A549 (cell line): ENCODE measurements at regions not wholly inside any gene's neighbourhood (a gene's known extent, or its start where the extent isn't known, plus 50 kb on each side); places are given as distances from the start of the nearest gene placed in this dataset.

Source experiments
- BHLHE40 ChIP-seq: IDR thresholded peaks from 2 replicates; pipeline ENCODE4 v1.6.1; 2012; ENCODE audit warnings: low read depth, low read length, inconsistent platforms
- EP300 ChIP-seq, 2 experiments: fragments of >200 bp; sonication (Bioruptor Twin); formaldehyde crosslinking; IDR thresholded peaks; 2 replicates in 1 of 2; 3 replicates in 1 of 2; pipeline ENCODE4 v1.6.1; 2016 to 2017
- MAFK ChIP-seq: fragments of 450-650 bp; IDR thresholded peaks from 2 replicates; pipeline ENCODE4 v1.6.1; 2014; ENCODE audit not compliant: partially characterized antibody
- ZFP36 ChIP-seq: fragments of 450-650 bp; IDR thresholded peaks from 2 replicates; pipeline ENCODE4 v1.6.1; 2014; ENCODE audit warnings: borderline replicate concordance; ENCODE audit not compliant: partially characterized antibody
- TF ChIP-seq, protein P1 (sequence below): IDR thresholded peaks from 2 replicates; pipeline ENCODE4 v1.6.1; 2012; ENCODE audit warnings: low read depth, borderline replicate concordance
- TF ChIP-seq, protein P2 (sequence below): fragments of >200 bp; sonication (Bioruptor Twin); formaldehyde crosslinking; IDR thresholded peaks from 3 replicates; pipeline ENCODE4 v1.5.1; 2016

DNA sequence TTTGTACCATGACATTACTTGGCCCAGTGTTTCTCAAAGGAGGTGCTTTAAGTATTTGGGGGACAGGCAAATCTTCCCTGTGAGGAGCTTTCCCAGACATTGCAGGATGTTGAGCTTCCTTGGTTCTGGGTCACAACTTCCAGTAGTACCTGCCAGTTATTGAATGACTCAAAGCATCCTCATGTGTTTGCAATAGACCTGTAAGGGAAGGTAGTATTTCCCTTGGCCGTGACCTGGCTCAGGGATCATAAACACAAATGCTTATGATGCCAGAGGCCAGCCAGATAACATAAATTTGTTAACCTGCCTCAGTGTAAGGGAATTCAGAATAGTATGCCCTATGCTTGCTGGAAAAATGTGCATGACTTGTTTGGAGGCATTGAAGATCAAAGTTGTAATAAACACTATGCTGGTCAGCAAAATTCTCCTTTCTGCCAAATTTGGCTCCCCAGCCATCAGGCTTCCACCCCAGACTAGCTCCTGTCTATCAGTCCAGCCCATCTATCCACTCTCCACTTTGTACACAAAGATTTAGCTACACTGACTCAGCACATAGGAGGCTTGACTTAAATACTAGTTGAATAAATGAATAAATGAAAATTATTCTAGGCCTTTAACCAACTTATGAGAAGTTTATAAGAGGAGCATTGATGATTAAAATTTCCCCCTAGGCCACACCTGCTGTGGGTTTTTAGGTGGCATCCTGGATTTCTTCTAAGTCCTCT is 102.0 kb upstream of the EFEMP1 start:
- peak; percentile 6 for TF ChIP-seq MAFK
- TF ChIP-seq, protein P1, sequence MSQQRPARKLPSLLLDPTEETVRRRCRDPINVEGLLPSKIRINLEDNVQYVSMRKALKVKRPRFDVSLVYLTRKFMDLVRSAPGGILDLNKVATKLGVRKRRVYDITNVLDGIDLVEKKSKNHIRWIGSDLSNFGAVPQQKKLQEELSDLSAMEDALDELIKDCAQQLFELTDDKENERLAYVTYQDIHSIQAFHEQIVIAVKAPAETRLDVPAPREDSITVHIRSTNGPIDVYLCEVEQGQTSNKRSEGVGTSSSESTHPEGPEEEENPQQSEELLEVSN, result no peak
- TF ChIP-seq, protein P2, sequence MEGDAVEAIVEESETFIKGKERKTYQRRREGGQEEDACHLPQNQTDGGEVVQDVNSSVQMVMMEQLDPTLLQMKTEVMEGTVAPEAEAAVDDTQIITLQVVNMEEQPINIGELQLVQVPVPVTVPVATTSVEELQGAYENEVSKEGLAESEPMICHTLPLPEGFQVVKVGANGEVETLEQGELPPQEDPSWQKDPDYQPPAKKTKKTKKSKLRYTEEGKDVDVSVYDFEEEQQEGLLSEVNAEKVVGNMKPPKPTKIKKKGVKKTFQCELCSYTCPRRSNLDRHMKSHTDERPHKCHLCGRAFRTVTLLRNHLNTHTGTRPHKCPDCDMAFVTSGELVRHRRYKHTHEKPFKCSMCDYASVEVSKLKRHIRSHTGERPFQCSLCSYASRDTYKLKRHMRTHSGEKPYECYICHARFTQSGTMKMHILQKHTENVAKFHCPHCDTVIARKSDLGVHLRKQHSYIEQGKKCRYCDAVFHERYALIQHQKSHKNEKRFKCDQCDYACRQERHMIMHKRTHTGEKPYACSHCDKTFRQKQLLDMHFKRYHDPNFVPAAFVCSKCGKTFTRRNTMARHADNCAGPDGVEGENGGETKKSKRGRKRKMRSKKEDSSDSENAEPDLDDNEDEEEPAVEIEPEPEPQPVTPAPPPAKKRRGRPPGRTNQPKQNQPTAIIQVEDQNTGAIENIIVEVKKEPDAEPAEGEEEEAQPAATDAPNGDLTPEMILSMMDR, result no peak
- TF ChIP-seq EP300 (IDR thresholded peaks at IDR 0.05), result no peak
- TF ChIP-seq ZFP36, result no peak
- no peak for TF ChIP-seq BHLHE40
